HEK293 (cell line): ENCODE measurements at regions not wholly inside any gene's neighbourhood (a gene's known extent, or its start where the extent isn't known, plus 50 kb on each side); places are given as distances from the start of the nearest gene placed in this dataset.
"Not testable (repeated sequence)": the region's sequence is repeated elsewhere in the genome, so short reads cannot be mapped to it uniquely, and the experiment has no call there.

Experiments
- CTCF ChIA-PET: fragments of 350-600 bp; formaldehyde crosslinking; extraction: SDS; loops from one replicate; lab custom pipeline; 2021; ENCODE audit warnings: antibody characterized with exemption; lab: Yijun Ruan, JAX
- POLR2A ChIA-PET: fragments of 300-600 bp; formaldehyde crosslinking; extraction: SDS; loops from one replicate; lab custom pipeline; 2020; ENCODE audit warnings: antibody characterized with exemption, inconsistent platforms; lab: Yijun Ruan, JAX
- H3K27ac ChIP-seq: fragments of 200-500 bp; sonication (Bioruptor generic); 2 replicates; pipeline ENCODE4 v1.5.1; 2014; ENCODE audit warnings: low read depth, low read length, control low read depth, inconsistent platforms; ENCODE audit errors: extremely low read depth
- H3K36me3 ChIP-seq, 2 experiments: fragments of 200-500 bp in 1 of 2; sonication (Bioruptor generic) in 1 of 2; 1 replicate in 1 of 2; 2 replicates in 1 of 2; pipeline ENCODE4 v1.5.1; 2014 to 2017; ENCODE audit warnings: inconsistent platforms in 2 of 2, low read length in 2 of 2; ENCODE audit not compliant: control insufficient read depth in 2 of 2, insufficient read depth in 1 of 2
- H3K4me1 ChIP-seq: fragments of 200-500 bp; sonication (Bioruptor generic); 2 replicates; pipeline ENCODE4 v1.5.1; 2014; ENCODE audit warnings: mild to moderate bottlenecking, low read length, inconsistent platforms; ENCODE audit not compliant: control insufficient read depth, insufficient read depth
- H3K4me3 ChIP-seq: 2 replicates; pipeline ENCODE4 v1.5.1; 2011; ENCODE audit warnings: low read depth, mild to moderate bottlenecking, control low read depth, low read length, moderate library complexity
- H3K9me3 ChIP-seq: fragments of 200-500 bp; sonication (Bioruptor generic); 2 replicates; pipeline ENCODE4 v1.5.1; 2014; ENCODE audit warnings: low read depth, low read length, inconsistent platforms; ENCODE audit not compliant: control insufficient read depth, insufficient read depth
- IKZF3 ChIP-seq: fragments of 450-650 bp; IDR thresholded peaks from 2 replicates; pipeline ENCODE4 v1.5.0; 2018; ENCODE audit warnings: missing biosample characterization, mild to moderate bottlenecking, missing genetic modification characterization, moderate library complexity
- MZF1 ChIP-seq: fragments of 450-650 bp; formaldehyde crosslinking; IDR thresholded peaks from 2 replicates; pipeline ENCODE4 v1.5.1; 2017; ENCODE audit warnings: missing biosample characterization, missing genetic modification characterization, borderline replicate concordance
- TRIM28 ChIP-seq: IDR thresholded peaks from 2 replicates; pipeline ENCODE4 v1.6.1; 2011; ENCODE audit warnings: low read length, control low read depth, borderline replicate concordance
- ZNF112 ChIP-seq: fragments of 450-650 bp; formaldehyde crosslinking; IDR thresholded peaks from 2 replicates; pipeline ENCODE4 v1.5.0; 2017; ENCODE audit warnings: missing biosample characterization, missing genetic modification characterization
- ZNF155 ChIP-seq: fragments of 450-650 bp; formaldehyde crosslinking; IDR thresholded peaks from 2 replicates; pipeline ENCODE4 v1.5.1; 2016; ENCODE audit warnings: missing biosample characterization, missing genetic modification characterization
- ZNF202 ChIP-seq: fragments of 450-650 bp; formaldehyde crosslinking; IDR thresholded peaks from 2 replicates; pipeline ENCODE4 v1.5.1; 2016; ENCODE audit warnings: missing biosample characterization, missing genetic modification characterization, borderline replicate concordance
- ZNF221 ChIP-seq: fragments of 450-650 bp; formaldehyde crosslinking; IDR thresholded peaks from 2 replicates; pipeline ENCODE4 v1.5.1; 2017; ENCODE audit warnings: missing biosample characterization, missing genetic modification characterization, borderline replicate concordance
- ZNF510 ChIP-seq: fragments of 450-650 bp; formaldehyde crosslinking; IDR thresholded peaks from 2 replicates; pipeline ENCODE4 v1.5.1; 2018; ENCODE audit warnings: mild to moderate bottlenecking, missing genetic modification characterization, missing biosample characterization; ENCODE audit not compliant: insufficient replicate concordance
- ZNF654 ChIP-seq: fragments of 450-650 bp; formaldehyde crosslinking; IDR thresholded peaks from 2 replicates; pipeline ENCODE4 v1.5.1; 2016; ENCODE audit warnings: low read depth, missing biosample characterization, missing genetic modification characterization
- ZNF664 ChIP-seq: fragments of 450-650 bp; formaldehyde crosslinking; IDR thresholded peaks from 2 replicates; pipeline ENCODE4 v1.5.1; 2016; ENCODE audit warnings: missing biosample characterization, missing genetic modification characterization
- TF ChIP-seq, protein P1 (sequence below): fragments of 450-650 bp; formaldehyde crosslinking; conservative IDR thresholded peaks from 2 replicates; pipeline ENCODE4 v1.5.1; 2016; ENCODE audit warnings: low read depth, missing biosample characterization, missing genetic modification characterization
- TF ChIP-seq, protein P2 (sequence below): fragments of 450-650 bp; formaldehyde crosslinking; IDR thresholded peaks from 2 replicates; pipeline ENCODE4 v1.5.1; 2016; ENCODE audit warnings: missing biosample characterization, missing genetic modification characterization

DNA sequence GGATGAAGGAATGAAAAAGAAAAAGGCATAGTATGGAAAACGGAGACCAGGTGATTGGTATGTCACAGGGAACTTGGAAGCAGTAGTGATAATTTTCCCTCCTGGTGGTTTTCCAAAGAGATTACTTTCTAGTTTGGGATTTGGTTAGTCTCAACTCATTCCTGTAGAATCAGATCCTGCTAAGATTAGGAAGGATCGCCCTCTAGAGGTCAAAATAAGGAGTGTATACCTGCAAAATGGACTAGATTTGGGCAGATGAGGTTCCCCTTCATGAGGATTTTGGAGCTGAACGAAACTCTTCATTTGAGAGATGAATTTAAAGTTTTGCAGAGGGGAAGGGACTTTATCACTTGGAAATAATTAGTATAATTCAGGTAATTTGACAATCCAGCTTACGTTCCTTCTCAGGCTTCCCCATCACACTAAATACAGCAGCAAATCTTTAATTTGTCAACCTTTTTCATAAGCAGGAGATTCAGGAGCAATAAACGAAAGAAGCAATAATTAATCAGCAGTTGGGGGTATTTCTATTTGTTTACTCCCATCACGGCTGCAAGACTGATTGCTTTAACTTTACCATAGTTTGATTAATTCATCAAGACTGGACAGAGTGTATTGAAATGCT lies 65.2 kb downstream of the CCDC195 start:
- Histone ChIP-seq H3K4me3 (no peak overlapping the region), H3K27ac (no peak overlapping the region), H3K9me3 (no peaks in the 10 kb centered on the region), H3K4me1 (no peaks in the 10 kb centered on the region), H3K36me3 (no peaks in the 10 kb centered on the region)
- TF ChIP-seq ZNF654 (tag by site-specific recombination) = peak; percentile 80
- TF ChIP-seq ZNF221 (tag by site-specific recombination) = no peak
- TF ChIP-seq, protein P1, sequence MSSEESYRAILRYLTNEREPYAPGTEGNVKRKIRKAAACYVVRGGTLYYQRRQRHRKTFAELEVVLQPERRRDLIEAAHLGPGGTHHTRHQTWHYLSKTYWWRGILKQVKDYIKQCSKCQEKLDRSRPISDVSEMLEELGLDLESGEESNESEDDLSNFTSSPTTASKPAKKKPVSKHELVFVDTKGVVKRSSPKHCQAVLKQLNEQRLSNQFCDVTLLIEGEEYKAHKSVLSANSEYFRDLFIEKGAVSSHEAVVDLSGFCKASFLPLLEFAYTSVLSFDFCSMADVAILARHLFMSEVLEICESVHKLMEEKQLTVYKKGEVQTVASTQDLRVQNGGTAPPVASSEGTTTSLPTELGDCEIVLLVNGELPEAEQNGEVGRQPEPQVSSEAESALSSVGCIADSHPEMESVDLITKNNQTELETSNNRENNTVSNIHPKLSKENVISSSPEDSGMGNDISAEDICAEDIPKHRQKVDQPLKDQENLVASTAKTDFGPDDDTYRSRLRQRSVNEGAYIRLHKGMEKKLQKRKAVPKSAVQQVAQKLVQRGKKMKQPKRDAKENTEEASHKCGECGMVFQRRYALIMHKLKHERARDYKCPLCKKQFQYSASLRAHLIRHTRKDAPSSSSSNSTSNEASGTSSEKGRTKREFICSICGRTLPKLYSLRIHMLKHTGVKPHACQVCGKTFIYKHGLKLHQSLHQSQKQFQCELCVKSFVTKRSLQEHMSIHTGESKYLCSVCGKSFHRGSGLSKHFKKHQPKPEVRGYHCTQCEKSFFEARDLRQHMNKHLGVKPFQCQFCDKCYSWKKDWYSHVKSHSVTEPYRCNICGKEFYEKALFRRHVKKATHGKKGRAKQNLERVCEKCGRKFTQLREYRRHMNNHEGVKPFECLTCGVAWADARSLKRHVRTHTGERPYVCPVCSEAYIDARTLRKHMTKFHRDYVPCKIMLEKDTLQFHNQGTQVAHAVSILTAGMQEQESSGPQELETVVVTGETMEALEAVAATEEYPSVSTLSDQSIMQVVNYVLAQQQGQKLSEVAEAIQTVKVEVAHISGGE (tag by site-specific recombination) = no peak
- no peak for TF ChIP-seq ZNF202 (tag by site-specific recombination)
- TF ChIP-seq ZNF664 = no peak
- TF ChIP-seq, protein P2, sequence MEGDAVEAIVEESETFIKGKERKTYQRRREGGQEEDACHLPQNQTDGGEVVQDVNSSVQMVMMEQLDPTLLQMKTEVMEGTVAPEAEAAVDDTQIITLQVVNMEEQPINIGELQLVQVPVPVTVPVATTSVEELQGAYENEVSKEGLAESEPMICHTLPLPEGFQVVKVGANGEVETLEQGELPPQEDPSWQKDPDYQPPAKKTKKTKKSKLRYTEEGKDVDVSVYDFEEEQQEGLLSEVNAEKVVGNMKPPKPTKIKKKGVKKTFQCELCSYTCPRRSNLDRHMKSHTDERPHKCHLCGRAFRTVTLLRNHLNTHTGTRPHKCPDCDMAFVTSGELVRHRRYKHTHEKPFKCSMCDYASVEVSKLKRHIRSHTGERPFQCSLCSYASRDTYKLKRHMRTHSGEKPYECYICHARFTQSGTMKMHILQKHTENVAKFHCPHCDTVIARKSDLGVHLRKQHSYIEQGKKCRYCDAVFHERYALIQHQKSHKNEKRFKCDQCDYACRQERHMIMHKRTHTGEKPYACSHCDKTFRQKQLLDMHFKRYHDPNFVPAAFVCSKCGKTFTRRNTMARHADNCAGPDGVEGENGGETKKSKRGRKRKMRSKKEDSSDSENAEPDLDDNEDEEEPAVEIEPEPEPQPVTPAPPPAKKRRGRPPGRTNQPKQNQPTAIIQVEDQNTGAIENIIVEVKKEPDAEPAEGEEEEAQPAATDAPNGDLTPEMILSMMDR = peak; percentile 57; the same call in 1 of the 2 replicates
- TF ChIP-seq MZF1 (tag by site-specific recombination) = no peak
- TF ChIP-seq IKZF3 (tag by site-specific recombination) = 0 out of 2 replicates have a peak, but pooled peaks have one; percentile 30
- no peak for TF ChIP-seq ZNF112
- no peak for TF ChIP-seq TRIM28
- TF ChIP-seq ZNF510 (tag by site-specific recombination) = no peak
- CTCF ChIA-PET = interaction anchor here (0.5 to 3.2 kb wide), 38 partner anchors 9 to 1212 kb away, joined by 3 to 27 read pairs (median 4); no protein-coding TSS in a partner anchor
- POLR2A ChIA-PET = no interaction called here

DNA sequence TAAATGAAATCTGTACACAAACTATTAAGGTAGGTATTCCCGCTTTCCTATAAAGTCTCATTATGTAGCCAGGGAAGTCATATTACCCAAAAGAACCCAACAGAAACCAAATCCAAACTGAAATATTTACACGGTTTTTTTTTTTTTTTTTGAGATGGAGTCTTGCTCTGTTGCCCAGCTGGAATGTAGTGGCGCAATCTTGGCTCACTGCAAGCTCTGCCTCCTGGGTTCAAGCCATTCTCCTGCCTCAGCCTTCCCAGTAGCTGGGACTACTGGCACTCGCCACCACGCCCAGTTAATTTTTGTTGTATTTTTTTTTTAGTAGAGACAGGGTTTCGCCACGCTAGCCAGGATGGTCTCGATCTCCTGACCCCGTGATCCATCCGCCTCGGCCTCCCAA lies 62.5 kb upstream of the CUL3 start:
- H3K9me3 ChIP-seq, H3K4me3 ChIP-seq, H3K36me3 ChIP-seq, POLR2A ChIA-PET, H3K27ac ChIP-seq, H3K4me1 ChIP-seq: not testable (repeated sequence)
- CTCF ChIA-PET = interaction anchor here (0.6 to 2.3 kb wide), 5 partner anchors 11 to 713 kb away, joined by 3 to 13 read pairs (median 3); no protein-coding TSS in a partner anchor

DNA sequence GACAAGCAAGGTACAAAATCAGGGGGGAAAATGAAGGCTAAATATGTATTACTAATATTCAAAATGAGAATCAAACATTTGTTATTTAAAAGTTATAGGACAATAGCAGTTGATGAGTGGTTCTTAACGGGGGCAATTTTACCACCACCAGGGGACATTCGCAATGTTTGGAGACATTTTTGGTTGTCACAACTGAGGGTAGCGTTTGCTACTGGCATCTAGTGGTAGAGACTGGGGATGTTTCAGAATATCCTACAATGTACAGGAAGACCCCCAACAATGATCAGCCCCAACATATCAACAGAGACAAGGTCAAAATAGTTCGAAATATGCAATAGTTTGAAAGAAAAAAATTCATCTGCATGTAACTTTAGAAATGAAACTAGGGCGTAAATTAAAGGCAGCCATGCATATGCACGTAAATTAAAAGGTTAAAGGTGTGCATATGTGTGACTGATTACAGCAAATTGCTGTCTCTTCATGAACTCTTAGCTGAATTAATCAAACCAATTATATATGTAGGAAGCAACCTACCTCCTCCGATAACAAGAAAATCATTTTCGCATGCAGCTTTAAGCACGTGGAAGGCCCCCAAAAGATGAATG lies 61.2 kb upstream of the CUL3 start:
- POLR2A ChIA-PET = no interaction called here
- Histone ChIP-seq H3K4me3 (no peak overlapping the region), H3K36me3 (no peaks in the 10 kb centered on the region)
- TF ChIP-seq, protein P2 = peak; percentile 81
- TF ChIP-seq ZNF654 (tag by site-specific recombination) = peak; percentile 63
- TF ChIP-seq ZNF155 = no peak
- TF ChIP-seq, all 188 proteins: peak for 2
- Histone ChIP-seq H3K27ac (no peak overlapping the region), H3K4me1 (no peaks in the 10 kb centered on the region), H3K9me3 (no peaks in the 10 kb centered on the region)
- CTCF ChIA-PET = interaction anchor here (0.5 to 2.3 kb wide), 21 partner anchors 10 to 868 kb away, joined by 3 to 13 read pairs (median 4); partner anchors contain the start of gene CUL3
